Inferior parietal cortex (tissue), 1 donor: ENCODE measurements at regions not wholly inside any gene's neighbourhood (a gene's known extent, or its start where the extent isn't known, plus 50 kb on each side); places are given as distances from the start of the nearest gene placed in this dataset.
"Not testable (repeated sequence)": the region's sequence is repeated elsewhere in the genome, so short reads cannot be mapped to it uniquely, and the experiment has no call there.

Source experiments
- DNase-seq: peaks from one replicate; pipeline ENCODE4 v3.0.0-alpha.2; 2016; ENCODE audit errors: extremely low spot score

DNA sequence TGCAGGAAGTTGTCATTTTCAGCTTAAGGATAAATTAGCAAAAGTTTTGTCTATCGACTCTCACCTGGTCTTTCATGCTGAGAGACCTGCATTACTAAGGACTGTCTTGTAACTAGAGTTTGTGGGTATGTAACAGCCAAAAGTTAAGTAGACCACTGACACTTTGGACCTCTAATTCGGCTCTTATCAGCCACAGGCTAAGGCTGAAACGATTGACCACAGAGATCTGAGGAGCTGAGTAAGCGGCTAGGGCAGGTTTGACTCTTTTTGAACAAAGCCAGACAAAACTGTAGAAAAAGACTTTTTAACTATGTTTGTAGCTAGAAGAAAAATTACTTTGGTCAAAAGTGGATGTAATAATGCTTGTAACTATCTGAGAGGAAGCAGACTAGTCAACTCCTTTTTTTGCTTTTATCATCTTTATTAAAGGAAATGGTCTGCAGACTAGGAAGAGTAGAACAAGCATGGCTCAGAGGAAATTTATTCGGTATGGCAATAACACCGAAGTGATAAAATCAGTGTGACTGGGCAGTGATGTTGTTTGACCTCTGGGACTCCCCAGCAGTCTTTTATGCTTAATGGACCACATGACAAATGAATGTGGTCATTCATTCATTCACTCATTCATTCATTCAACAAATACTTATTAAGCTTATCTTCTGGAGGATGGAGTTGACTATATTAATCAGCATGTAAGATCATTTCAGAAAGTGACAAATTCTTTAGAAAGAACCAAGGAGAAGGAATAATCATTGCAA, 725.0 kb upstream of the HS3ST5 start:
- no peak for DNase-seq

DNA sequence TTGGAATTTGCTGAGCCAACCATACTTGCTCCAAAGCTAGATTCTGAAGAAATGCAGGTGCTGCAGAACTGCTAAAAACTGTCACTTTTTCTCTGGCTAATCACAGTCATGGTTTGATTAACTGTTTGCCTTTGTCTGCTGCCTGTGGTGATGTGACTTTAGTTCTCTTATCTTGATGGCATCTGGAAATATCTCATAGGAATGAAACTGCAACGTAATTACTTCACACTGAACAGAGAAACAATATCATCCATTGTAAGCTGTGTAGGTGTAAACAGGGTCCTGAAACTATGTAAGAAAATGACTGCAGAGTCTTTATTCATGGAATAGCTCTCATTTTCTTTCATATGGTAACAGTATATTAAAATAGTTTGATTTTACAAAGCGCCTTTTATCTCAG, 721.9 kb upstream of the HS3ST5 start:
- no peak for DNase-seq

DNA sequence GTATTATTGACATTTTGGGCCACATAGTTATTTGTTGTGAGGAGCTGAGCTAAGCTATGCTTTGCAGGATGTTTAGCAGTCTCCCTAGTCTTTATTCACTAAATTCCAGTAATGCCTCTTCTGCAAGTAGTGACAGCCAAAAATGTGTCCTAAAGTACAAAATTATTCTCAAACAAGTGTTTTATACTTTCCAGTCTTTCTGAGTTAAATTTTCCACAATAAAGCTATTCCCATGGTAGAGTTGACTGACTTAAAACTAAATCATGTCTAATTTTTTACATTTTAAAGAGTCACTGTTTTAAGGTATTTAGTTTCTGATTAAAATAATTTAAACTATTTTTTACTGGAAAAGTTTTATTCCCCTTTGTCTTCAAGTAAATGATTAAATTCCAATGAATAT, 717.8 kb upstream of the HS3ST5 start:
- DNase-seq = no peak

DNA sequence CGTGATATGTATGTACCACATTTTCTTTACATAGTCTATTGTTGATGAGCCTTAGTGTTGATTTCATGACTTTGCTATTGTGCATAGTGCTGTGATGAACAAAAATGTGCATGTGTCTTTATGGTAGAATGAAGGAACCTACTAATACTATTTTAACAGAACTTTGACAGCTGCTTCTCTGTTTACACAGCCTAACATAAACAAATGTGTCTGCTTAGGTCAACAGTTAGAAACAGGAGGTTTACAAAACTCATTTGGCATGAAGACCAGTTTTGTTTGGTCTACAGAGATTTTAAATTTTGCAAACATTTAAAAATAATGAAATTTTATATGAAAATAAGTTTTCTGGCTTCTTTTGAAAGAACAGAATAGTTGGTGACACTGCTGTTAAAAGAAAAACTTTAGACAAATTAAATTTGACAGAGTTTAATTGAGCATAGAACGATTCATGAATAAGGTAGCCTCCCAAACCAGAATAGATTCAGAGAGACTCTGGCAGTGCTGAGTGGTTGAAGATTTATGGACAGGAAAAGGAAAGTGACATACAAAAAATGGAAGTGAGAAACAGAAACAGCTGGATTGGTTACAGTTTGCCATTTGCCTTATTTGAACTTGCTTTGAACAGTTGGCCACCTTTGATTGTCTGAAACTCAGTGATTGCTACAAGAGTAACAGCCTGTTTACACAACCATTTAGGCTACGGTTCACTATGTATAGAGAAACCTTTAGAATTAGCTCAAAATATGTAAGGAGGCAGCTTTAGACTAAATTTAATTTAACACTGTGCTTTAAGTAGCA, 715.8 kb upstream of the HS3ST5 start:
- DNase-seq = no peak

DNA sequence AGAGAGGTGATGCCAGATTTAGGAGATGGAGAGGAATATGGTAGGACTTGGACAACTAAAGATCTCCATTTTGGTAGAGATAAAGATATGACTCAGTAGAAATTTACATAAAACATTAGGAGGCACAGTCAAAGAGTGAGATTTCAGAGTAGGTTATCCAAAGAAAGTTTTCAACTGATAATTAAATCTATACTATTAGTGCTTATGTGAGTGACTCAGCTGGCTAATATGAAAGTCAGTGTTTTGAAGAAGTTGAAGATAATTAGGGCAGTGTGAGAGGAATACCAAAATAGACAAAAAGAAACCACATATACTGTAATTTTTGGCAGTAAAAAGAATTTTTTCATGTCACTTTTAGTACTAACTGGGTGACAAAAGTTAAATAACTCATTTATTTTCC, 712.8 kb upstream of the HS3ST5 start:
- DNase-seq = no peak

DNA sequence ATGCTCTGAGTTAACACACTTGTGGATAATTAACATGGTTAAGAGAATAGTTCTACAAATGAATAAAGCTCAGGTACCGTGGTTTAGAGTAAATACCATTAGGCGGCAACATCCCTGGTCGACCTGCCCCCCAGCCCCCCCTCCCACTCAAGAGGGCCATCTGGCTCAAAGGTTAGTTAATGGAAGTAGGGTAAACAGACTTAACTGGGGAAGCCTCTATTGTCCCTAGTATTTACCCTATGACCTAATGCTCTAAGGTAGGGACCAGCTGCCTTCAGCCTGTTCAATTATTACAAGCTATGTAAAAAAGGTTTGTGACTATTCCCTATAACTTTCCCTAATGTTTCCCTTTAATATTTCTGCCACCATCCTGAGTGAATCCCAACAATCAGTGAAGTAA, 711.4 kb upstream of the HS3ST5 start:
- not testable (repeated sequence) for DNase-seq

DNA sequence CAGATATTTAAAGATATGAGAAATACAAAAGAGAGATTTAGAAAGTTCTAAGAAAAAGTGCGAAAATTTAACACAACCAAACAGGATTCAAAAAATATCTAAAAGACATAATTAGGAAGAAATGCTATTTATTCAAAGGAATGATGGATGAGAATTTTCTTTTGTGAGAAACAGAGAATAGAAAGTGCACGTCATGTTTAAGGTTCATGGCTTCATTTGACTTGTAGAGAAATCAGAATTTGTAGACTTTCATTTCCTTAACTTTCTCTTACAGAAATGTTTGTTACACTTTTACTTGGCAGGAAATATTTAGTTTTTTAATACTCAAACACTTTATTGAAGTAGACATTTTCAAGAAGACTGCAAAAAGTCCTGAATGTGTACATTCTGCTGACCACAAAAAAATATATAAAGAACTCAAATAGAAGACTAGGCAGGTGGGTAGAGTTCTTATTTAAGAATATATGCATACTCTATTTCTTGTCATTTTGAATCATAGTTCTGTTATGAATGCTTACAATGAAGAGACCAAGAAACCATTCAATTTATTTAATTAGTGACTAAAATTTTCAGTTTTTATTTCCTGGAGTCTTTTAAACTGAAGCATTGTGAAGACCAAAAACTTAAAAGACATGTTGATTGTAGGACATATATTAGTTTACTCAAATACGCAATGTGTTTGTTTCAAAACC, 710.5 kb upstream of the HS3ST5 start:
- DNase-seq = no peak

DNA sequence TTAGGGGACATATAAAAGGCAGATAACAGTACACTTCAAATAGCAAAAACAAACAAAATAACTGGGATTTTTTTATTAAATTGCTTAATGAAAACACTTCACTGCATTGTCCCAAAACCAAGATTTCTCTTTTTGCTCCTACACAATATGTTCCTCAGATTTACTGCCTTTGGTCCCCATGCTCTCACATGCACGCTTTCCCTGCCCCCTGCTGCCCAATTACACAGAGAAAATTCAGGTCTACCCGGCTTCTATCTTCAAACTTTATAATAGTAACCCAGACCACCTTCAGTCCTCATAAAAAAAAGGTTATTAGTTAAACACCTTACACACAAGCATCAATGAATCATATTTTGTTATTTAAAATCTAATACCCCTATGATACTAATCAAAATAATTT, 673.8 kb upstream of the HS3ST5 start:
- DNase-seq = no peak

DNA sequence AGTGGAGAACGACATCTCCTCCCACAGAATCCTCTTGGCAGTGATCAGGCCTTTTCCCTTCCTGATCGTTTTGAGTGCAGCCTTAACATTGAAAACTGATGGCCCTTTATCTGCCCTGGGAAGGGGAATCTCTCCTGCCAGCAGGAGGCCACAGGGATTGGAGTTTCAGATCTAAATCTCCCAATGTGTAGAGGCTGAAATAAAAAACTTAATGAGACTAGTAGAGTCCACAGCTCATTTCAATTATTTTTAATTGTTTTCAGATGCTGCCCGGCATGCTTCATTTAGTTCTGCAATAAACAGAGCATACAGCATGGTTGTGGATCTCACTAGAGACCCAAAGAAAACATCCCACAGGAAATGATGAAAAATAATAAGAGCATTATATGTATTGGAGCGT, 662.2 kb upstream of the HS3ST5 start:
- no peak for DNase-seq

DNA sequence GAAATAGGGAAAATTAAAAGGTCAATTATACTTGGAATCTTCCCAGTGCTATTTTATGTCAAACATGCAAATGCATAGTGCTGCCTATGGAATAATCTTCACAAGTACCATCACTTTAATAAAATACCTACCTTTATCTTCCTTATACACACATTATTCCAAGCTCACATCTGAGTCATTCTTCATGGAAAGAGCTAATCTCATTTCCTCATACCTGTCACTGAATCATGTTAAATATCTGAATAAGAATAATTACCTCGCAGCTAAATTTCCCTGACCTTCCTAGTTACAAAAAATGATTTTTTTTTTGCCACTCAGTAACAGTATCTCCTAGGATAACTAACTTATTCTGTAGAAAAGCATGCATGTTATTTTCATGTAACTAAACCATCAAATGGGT, 661.4 kb upstream of the HS3ST5 start:
- DNase-seq = no peak

DNA sequence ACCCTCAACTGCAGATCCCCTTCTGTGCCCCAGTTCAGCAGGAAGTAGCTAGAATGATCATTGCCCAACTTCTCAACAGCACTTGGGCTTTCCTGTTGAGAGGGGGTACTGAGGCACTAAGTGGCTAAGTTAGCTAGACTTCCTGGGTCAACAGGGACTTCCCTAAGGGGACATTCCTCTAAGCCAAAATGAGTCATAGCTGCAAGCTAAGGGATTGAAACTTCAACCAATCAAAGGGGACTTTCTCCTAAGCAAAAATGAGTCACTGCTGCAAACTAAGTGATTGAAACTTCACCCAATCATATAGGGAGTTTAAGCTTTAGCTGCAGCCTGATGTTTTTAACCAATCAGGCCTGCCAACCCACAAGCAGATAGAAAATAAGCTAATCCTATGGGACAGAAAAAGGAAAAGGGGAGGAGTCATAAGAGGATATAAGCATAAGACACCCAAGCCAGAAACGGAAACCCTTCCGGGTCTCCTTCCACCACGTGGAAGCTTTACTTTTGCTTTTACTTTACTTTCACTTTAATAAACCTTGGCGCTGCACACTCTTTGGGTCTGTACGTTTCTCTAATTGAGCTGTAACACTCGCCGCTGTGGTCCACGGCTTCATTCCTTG, 659.0 kb upstream of the HS3ST5 start:
- DNase-seq = no peak

DNA sequence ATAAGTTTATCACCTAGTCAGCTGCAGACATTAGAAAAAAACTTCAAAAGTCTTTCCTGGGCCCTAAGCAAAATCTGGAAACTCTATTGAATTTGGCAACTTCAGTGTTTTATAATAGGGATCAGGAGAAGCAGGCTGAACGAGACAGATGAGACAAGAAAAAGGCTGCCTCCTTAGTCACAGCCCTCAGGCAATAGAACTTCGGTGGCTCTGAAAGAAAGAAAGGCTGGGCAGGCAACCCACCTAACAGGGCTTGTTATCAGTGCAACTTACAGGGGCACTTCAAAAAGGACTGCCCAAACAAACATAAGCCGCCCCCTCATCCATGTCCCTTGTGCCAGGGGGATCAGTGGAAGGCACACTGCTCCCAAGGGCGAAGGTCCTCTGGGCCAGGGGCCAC, 657.9 kb upstream of the HS3ST5 start:
- no peak for DNase-seq

DNA sequence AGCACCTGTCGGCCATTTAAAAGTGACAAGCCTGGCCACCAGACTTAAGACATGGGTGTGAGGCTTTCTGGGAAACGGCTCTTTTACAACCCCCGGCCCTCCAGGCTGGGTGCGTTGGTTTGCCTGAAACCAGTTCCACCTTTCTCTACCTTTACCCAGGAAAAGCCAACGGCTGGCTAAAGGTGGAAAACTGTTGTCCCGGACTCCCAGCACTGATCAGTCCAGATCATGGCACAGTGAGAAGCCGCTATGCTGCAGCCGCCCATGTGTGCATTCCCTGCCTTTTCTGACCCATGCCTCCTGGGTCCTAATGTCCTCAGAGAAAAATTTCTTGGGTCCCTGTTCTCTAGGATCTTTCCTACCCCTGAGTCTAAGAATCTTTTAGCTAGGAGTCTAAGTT, 655.7 kb upstream of the HS3ST5 start:
- no peak for DNase-seq

DNA sequence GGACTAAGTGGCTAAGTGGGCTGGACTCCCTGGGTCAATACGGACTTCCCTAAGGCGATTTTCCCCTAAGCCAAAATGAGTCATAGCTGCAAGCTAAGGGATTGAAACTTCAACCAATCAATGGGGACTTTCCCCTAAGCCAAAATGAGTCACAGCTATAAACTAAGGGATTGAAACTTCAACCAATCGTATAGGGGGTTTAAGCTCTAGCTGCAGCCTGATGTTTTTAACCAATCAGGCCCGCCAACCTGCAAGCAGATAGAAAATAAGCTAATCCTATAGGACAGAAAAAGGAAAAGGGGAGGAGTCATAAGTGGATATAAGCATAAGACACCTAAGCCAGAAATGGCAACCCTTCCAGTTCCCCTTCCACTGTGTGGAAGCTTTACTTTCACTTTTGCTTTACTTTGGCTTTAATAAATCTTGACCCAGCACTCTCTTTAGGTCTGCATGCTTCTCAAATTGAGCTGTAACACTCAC, 655.0 kb upstream of the HS3ST5 start:
- no peak for DNase-seq

DNA sequence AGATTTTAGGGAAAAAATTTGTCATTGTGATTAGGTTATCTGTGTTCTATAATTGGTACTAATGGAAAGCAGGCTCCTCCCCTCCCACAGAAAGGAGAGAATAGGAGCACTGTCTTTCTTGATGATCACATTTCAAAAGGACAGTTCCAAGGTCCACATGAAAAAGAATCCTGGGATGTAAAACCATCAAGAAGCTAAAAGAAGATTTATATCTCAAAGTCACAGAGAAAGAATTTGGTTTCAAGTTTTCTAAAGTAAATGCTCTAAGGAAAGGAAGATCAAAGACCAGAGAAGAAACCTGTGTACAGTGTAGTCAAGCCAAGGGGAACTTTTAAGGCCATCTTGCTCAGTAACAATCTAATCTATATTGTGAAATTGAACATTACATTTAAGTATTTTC, 652.7 kb upstream of the HS3ST5 start:
- no peak for DNase-seq

DNA sequence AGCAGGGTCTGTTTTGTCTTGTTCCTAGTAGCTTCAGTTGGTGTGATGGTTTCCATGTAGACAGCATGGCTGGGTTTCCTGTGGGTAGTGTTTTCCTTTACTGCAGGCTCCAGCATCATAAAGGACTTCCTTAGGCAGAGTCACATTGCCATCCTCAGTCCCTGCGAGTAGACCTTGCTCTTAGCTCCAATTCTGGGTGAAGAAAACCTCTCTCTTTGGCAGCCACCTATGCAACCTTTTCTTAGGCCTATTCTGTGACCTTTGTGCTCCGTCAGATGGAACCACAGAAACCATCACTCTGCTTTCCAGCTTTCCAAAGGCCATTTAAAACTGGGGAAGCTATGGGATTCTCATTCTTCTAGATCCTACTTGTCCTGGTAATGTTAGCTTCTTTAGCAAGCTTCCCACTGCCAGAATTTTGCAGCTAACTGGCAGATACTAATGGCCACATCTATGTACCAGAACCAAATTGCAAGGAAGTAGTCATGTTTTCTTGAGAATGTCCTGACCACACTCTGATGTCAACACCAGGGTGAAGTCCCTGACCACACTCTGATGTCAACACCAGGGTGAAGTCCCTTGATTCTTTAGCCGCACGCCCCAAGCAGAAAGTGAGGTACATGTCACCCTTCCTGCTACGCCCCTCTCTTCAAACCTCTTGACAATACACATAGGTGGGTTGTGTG, 646.6 kb upstream of the HS3ST5 start:
- DNase-seq = no peak

DNA sequence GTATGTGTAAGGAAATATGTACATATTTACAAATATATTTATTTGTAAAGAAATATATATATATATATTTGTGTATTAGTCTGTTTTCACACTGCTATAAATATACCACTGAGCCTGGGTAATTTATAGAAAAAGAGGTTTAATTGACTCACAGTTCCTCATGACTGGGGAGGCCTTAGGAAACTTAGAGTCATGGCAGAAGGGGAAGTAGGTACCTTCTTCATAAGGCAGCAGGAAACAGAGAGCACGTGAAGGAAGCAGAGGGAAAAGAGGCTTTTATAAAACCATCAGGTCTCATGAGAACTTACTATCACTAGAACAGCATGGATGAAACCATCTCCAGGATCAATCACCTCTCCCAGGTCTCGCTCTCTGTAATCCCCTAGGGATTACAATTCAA, 644.5 kb upstream of the HS3ST5 start:
- no peak for DNase-seq

DNA sequence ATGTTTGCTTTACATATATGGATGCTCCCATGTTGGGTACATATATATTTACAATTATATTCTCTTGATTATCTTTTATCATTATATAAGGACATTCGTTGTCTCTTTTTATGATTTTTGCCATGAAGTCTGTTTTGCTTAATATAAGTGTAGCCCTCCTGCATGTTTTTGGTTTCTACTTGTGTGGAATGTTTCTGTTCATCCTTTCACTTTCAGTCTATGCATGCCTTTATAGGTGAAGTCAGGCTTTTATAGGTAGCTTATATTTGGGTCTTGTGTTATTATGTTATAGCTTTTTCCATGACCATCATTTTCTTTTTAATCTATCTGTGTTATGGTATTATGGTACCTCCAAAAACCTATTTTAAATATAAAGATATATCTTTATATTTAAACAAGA, 612.5 kb upstream of the HS3ST5 start:
- no peak for DNase-seq

DNA sequence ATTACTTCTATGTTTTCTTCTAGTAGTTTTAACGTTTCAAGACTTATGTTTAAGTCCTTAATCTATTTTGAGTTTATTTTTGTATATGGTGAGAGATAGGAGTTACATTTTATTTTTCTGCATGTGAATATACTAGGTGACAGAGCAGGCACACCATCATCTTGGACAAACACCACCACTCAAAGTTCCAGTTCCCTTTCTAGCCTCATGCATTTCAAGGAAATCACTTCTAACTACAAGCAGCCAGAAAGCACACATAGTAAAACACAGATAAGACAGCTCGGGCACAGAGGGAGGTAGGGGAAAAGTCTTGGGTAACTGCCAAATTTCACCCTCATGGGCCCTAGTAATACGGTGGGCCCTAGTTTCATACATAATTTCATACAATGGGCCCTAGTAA, 609.4 kb upstream of the HS3ST5 start:
- DNase-seq = no peak

DNA sequence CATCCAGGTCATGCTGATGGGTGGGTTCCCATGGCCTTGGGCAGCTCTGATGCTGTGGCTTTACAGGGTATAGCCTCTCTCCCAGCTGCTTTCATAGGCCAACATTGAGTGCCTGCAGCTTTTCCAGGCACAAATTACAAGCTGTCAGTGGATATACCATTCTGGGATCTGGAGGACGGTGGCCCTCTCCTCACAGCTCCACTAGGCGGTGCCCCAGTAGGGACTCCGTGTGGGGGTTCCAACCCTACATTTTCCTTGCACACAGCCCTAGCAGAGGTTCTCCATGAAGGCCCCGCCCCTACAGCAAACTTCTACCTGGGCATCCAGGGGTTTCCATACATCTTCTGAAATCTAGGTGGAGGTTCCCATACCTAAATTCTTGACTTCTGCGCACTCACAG, 602.6 kb upstream of the HS3ST5 start:
- DNase-seq = no peak

DNA sequence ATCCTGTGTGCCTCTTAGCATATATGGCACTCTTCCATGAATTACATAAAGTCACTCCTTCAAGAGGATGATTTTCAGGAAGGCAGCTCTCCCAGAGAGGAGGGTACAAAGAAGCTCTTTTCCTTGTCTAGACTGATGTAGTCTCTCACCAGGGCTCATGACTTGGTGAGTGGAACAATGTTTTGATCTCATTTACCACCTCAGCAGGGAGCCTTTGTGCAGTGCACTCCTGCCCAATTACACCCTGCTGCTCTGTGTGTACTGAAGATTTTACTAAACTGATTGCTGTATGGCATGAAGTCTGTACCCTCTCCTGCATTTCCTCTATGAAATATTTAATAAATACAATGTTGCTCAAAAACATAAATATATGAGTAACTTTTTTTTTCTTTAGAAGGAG, 598.3 kb upstream of the HS3ST5 start:
- no peak for DNase-seq

DNA sequence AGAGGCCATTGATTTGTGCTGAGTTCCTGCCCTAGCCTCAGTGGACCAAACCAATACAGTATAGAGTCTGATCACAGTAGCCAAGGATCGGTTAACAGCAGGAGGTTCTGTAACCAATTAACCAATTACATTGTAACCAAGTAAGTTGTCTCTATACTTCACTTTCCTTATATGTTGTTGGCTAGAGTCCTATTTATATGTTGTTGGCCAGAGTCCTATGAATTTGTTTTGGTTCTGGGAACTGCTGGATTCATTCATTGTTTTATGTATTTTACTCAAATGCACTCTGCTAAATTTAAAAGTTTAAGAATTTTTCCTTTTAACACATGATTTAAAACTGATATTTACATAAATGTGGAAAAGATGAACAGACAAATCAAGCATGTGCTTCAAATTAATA, 597.4 kb upstream of the HS3ST5 start:
- DNase-seq = no peak
